IMR-90 (cell line): ENCODE measurements at regions not wholly inside any gene's neighbourhood (a gene's known extent, or its start where the extent isn't known, plus 50 kb on each side); places are given as distances from the start of the nearest gene placed in this dataset.

Source experiments
- ATAC-seq: fragments of 200-7000 bp; cut with Tn5 transposase; 2 replicates; pipeline ENCODE4 v1.9.1; 2020; ENCODE audit warnings: low read depth, mild to moderate bottlenecking, moderate library complexity
- BruUV-seq: library from RNA; stranded (reverse); fragments of 400-500 nt; replicated peaks from 2 replicates; lab custom pipeline; 2021; lab: Mats Ljungman, UMichigan
- CTCF ChIA-PET: fragments of 300-600 bp; formaldehyde crosslinking; extraction: SDS; loops from one replicate; lab custom pipeline; 2021; ENCODE audit warnings: antibody characterized with exemption; lab: Yijun Ruan, JAX
- POLR2A ChIA-PET: fragments of 300-600 bp; sonication (Branson Sonifier 250); formaldehyde crosslinking; loops from one replicate; lab custom pipeline; 2022; ENCODE audit warnings: antibody characterized with exemption; ENCODE audit not compliant: unreplicated experiment; lab: Charles Lee
- DNase-seq: peaks from one replicate; pipeline ENCODE4 v3.0.0; 2013
- H2AFZ ChIP-seq: replicated peaks from 2 replicates; pipeline ENCODE3; 2013; ENCODE audit warnings: low read length, mild to moderate bottlenecking; ENCODE audit not compliant: poor library complexity
- H2AK5ac ChIP-seq: 2 replicates; pipeline ENCODE4 v1.6.1; 2013; ENCODE audit warnings: low read depth, low read length, inconsistent platforms
- H2AK9ac ChIP-seq: replicated peaks from 2 replicates; pipeline ENCODE3; 2013; ENCODE audit warnings: mild to moderate bottlenecking, low read depth, low read length, moderate library complexity; ENCODE audit not compliant: poor library complexity
- H2BK120ac ChIP-seq: 2 replicates; pipeline ENCODE4 v1.6.1; 2013; ENCODE audit warnings: low read depth, low read length, inconsistent platforms
- H2BK15ac ChIP-seq: 3 replicates; pipeline ENCODE4 v1.6.1; 2013; ENCODE audit warnings: low read depth, low read length, inconsistent platforms
- H2BK20ac ChIP-seq: 2 replicates; pipeline ENCODE4 v1.6.1; 2013; ENCODE audit warnings: low read depth, mild to moderate bottlenecking, inconsistent platforms, low read length, moderate library complexity
- H2BK5ac ChIP-seq: 2 replicates; pipeline ENCODE4 v1.6.1; 2013; ENCODE audit warnings: mild to moderate bottlenecking, low read depth, low read length, inconsistent platforms; ENCODE audit not compliant: poor library complexity, severe bottlenecking
- H3K14ac ChIP-seq: replicated peaks from 2 replicates; pipeline ENCODE4 v1.6.1; 2013; ENCODE audit warnings: low read depth, low read length, inconsistent platforms
- H3K18ac ChIP-seq: 2 replicates; pipeline ENCODE4 v1.6.1; 2013; ENCODE audit warnings: low read depth, low read length, control low read depth
- H3K23ac ChIP-seq: 2 replicates; pipeline ENCODE4 v1.6.1; 2013; ENCODE audit warnings: low read depth, low read length, inconsistent platforms
- H3K27ac ChIP-seq: 2 replicates; pipeline ENCODE4 v1.5.1; 2013; ENCODE audit warnings: mild to moderate bottlenecking, control low read depth, low read length; ENCODE audit not compliant: insufficient read depth
- H3K27me3 ChIP-seq: 2 replicates; pipeline ENCODE4 v1.6.1; 2013; ENCODE audit warnings: low read length; ENCODE audit not compliant: control insufficient read depth, insufficient read depth
- H3K36me3 ChIP-seq: 2 replicates; pipeline ENCODE4 v1.6.1; 2013; ENCODE audit warnings: low read length, mixed read lengths; ENCODE audit not compliant: control insufficient read depth, insufficient read depth
- H3K4ac ChIP-seq: 2 replicates; pipeline ENCODE4 v1.6.1; 2013; ENCODE audit warnings: low read depth, low read length, inconsistent platforms
- H3K4me1 ChIP-seq: 2 replicates; pipeline ENCODE4 v1.6.1; 2013; ENCODE audit warnings: low read length, mixed read lengths; ENCODE audit not compliant: control insufficient read depth, insufficient read depth
- H3K4me2 ChIP-seq: 2 replicates; pipeline ENCODE4 v1.6.1; 2013; ENCODE audit warnings: low read depth, mild to moderate bottlenecking, control low read depth, low read length, moderate library complexity
- H3K4me3 ChIP-seq: 2 replicates; pipeline ENCODE4 v1.5.1; 2013; ENCODE audit warnings: low read depth, mild to moderate bottlenecking, control low read depth, low read length, moderate library complexity; ENCODE audit not compliant: insufficient read depth
- H3K56ac ChIP-seq: 2 replicates; pipeline ENCODE4 v1.6.1; 2013; ENCODE audit warnings: low read length, inconsistent platforms; ENCODE audit not compliant: insufficient read depth; ENCODE audit errors: extremely low read depth
- H3K79me1 ChIP-seq, 2 experiments: 2 replicates each; pipeline ENCODE4 v1.6.1; 2013; ENCODE audit warnings: low read length in 2 of 2, inconsistent platforms in 1 of 2, low read depth in 1 of 2
- H3K9ac ChIP-seq: 2 replicates; pipeline ENCODE4 v1.6.1; 2013; ENCODE audit warnings: low read depth, low read length, control low read depth
- H3K9me1 ChIP-seq: 2 replicates; pipeline ENCODE4 v1.6.1; 2013; ENCODE audit warnings: low read length, inconsistent platforms; ENCODE audit not compliant: insufficient read depth
- H3K9me3 ChIP-seq: 2 replicates; pipeline ENCODE4 v1.6.1; 2013; ENCODE audit warnings: low read length; ENCODE audit not compliant: control insufficient read depth, insufficient read depth
- H4K20me1 ChIP-seq: 2 replicates; pipeline ENCODE4 v1.6.1; 2013; ENCODE audit warnings: low read length, inconsistent platforms; ENCODE audit not compliant: insufficient read depth
- H4K5ac ChIP-seq: 2 replicates; pipeline ENCODE4 v1.6.1; 2013; ENCODE audit warnings: mild to moderate bottlenecking, low read depth, low read length, control low read depth
- H4K8ac ChIP-seq, 2 experiments: 2 replicates each; pipeline ENCODE4 v1.6.1; 2013; ENCODE audit warnings: low read depth in 2 of 2, low read length in 2 of 2, control low read depth in 1 of 2, inconsistent platforms in 1 of 2
- H4K91ac ChIP-seq: 2 replicates; pipeline ENCODE4 v1.6.1; 2013; ENCODE audit warnings: low read depth, low read length, inconsistent platforms; ENCODE audit not compliant: insufficient read depth
- BHLHE40 ChIP-seq: fragments of 150-350 bp; IDR thresholded peaks from 2 replicates; pipeline ENCODE4 v1.6.1; 2016; ENCODE audit warnings: mild to moderate bottlenecking, low read depth, low read length
- CEBPB ChIP-seq: IDR thresholded peaks from 2 replicates; pipeline ENCODE4 v1.6.1; 2012; ENCODE audit warnings: low read depth, low read length, improper control_type of control experiment
- CHD1 ChIP-seq: IDR thresholded peaks from 2 replicates; pipeline ENCODE4 v1.6.1; 2012; ENCODE audit warnings: low read depth, low read length, improper control_type of control experiment
- CTCF ChIP-seq: conservative IDR thresholded peaks from 2 replicates; pipeline ENCODE4 v1.5.1; 2012; ENCODE audit warnings: mild to moderate bottlenecking, low read depth, low read length, improper control_type of control experiment
- ELK1 ChIP-seq: fragments of 150-350 bp; IDR thresholded peaks from 2 replicates; pipeline ENCODE4 v1.6.1; 2016; ENCODE audit warnings: low read depth, mild to moderate bottlenecking, low read length, moderate library complexity, borderline replicate concordance
- FOS ChIP-seq: fragments of 150-350 bp; IDR thresholded peaks from 2 replicates; pipeline ENCODE4 v1.6.1; 2016; ENCODE audit warnings: low read depth, low read length
- MAFK ChIP-seq: IDR thresholded peaks from 2 replicates; pipeline ENCODE4 v1.6.1; 2012; ENCODE audit warnings: low read depth, low read length, improper control_type of control experiment
- MAZ ChIP-seq: IDR thresholded peaks from 2 replicates; pipeline ENCODE4 v1.6.1; 2012; ENCODE audit warnings: low read depth, mild to moderate bottlenecking, low read length, improper control_type of control experiment, moderate library complexity, borderline replicate concordance
- MXI1 ChIP-seq: IDR thresholded peaks from 2 replicates; pipeline ENCODE4 v1.6.1; 2012; ENCODE audit warnings: low read depth, mild to moderate bottlenecking, low read length, moderate library complexity, borderline replicate concordance
- NFE2L2 ChIP-seq: fragments of 150-350 bp; IDR thresholded peaks from 2 replicates; pipeline ENCODE4 v1.6.1; 2016; ENCODE audit warnings: low read depth, mild to moderate bottlenecking, low read length
- POLR2A ChIP-seq: IDR thresholded peaks from 2 replicates; pipeline ENCODE4 v1.6.1; 2012; ENCODE audit warnings: mild to moderate bottlenecking, low read depth, low read length
- RAD21 ChIP-seq: IDR thresholded peaks from 2 replicates; pipeline ENCODE4 v1.6.1; 2012; ENCODE audit warnings: low read length, improper control_type of control experiment
- RCOR1 ChIP-seq: IDR thresholded peaks from 2 replicates; pipeline ENCODE4 v1.6.1; 2012; ENCODE audit warnings: mild to moderate bottlenecking, low read length, improper control_type of control experiment; ENCODE audit not compliant: insufficient replicate concordance
- RFX5 ChIP-seq: IDR thresholded peaks from 2 replicates; pipeline ENCODE4 v1.8.0; 2012; ENCODE audit warnings: low read depth, mild to moderate bottlenecking, low read length, moderate library complexity
- SMC3 ChIP-seq: fragments of 150-350 bp; IDR thresholded peaks from 2 replicates; pipeline ENCODE4 v1.6.1; 2016; ENCODE audit warnings: low read depth, mild to moderate bottlenecking, antibody characterized with exemption, low read length, moderate library complexity
- USF2 ChIP-seq: fragments of 150-350 bp; IDR thresholded peaks from 2 replicates; pipeline ENCODE4 v1.6.1; 2017; ENCODE audit warnings: mild to moderate bottlenecking, antibody characterized with exemption, low read length, low read depth
- WGBS, 2 experiments: methylation state at CpG; one replicate each; pipeline versions ENCODE4 v1.1.5 to v1.1.7; 2013; ENCODE audit warnings: missing lambda C conversion rate in 2 of 2; ENCODE audit not compliant: insufficient read length in 1 of 2; ENCODE audit errors: extremely low coverage in 2 of 2; 5-methylcytosine and 5-hydroxymethylcytosine counted together
- dilution Hi-C: fragments of 300-500 bp; cut with HindIII; formaldehyde crosslinking; loops from one replicate; pipeline ENCODE4 v1.14.3; 2018; ENCODE audit warnings: low sequenced_read_pairs; ENCODE audit not compliant: unreplicated experiment
- in situ Hi-C: fragments of 300-500 bp; cut with MboI; formaldehyde crosslinking; loops from 3 replicates; pipeline ENCODE4 v1.14.3; 2019; ENCODE audit warnings: low sequenced_read_pairs, inconsistent platforms, mixed read lengths
- intact Hi-C: fragments of 100-400 bp; cut with micrococcal nuclease; formaldehyde crosslinking; loops from 2 replicates; pipeline ENCODE4 v1.10.0; 2022

- in situ Hi-C loops (loop anchor here (10.0 kb wide), 1 partner anchor 310 kb away; no protein-coding TSS in a partner anchor), intact Hi-C loops (no loop called here), dilution Hi-C loops (no loop called here)
- ChIA-PET CTCF (no interaction called here), POLR2A (interaction anchor here (0.5 kb wide), 1 partner anchor 352 kb away, joined by 8 read pairs; no protein-coding TSS in a partner anchor)
- Histone ChIP-seq H3K4me1 (peaks cover 2% of the 10 kb centered on the region; the same call in 1 of the 2 replicates), H4K5ac (no peak overlapping the region), H3K56ac (no peak overlapping the region), H2BK15ac (no peak overlapping the region), H3K9me1 (no peaks in the 10 kb centered on the region), H2BK120ac (no peak overlapping the region), H2AK5ac (no peak overlapping the region), H3K27me3 (peaks cover 6% of the 10 kb centered on the region), H2BK5ac (no peak overlapping the region), H3K4ac (no peak overlapping the region), H3K36me3 (no peaks in the 10 kb centered on the region), H3K9ac (no peak overlapping the region), H4K91ac (no peak overlapping the region), H2AFZ (no peak overlapping the region), H3K23ac (no peak overlapping the region), H2AK9ac (no peak overlapping the region), H3K4me3 (no peak overlapping the region), H3K79me1 (no peaks in the 10 kb centered on the region), H3K14ac (no peak overlapping the region), H3K4me2 (no peak overlapping the region), H3K18ac (no peak overlapping the region), H3K27ac (no peak overlapping the region), H3K9me3 (no peaks in the 10 kb centered on the region), H2BK20ac (no peak overlapping the region), H4K8ac (no peak overlapping the region), H4K20me1 (no peaks in the 10 kb centered on the region)
- DNase-seq (no peak), ATAC-seq (no peak)
- no peak for TF ChIP-seq RCOR1
- TF ChIP-seq MXI1, result no peak
- TF ChIP-seq CTCF, result no peak
- no peak for TF ChIP-seq MAZ
- no peak for TF ChIP-seq FOS
- TF ChIP-seq NFE2L2, result no peak
- TF ChIP-seq CEBPB, result no peak
- no peak for TF ChIP-seq RAD21
- no peak for TF ChIP-seq POLR2A
- no peak for TF ChIP-seq RFX5
- no peak for TF ChIP-seq CHD1
- TF ChIP-seq BHLHE40, result no peak
- TF ChIP-seq SMC3, result no peak
- TF ChIP-seq MAFK, result no peak
- no peak for TF ChIP-seq USF2
- TF ChIP-seq ELK1, result no peak
- BruUV-seq, result no TSS peak
- no CpG with 5 or more reads among the region's 3 CpGs for WGBS, 2 experiments
Measured at GRCh38 chr3:159584421-159584820, 404.2 kb upstream of the IL12A start.
